ENCODE measurements at regions not wholly inside any gene's neighbourhood (a gene's known extent, or its start where the extent isn't known, plus 50 kb on each side); places are given as distances from the start of the nearest gene placed in this dataset.

GRCh38 chr16:77643176-77643575 is 79.1 kb upstream of the NUDT7 start:
- Histone ChIP-seq H3K4me3 (no peak overlapping the region), H3K9me3 (no peaks in the 10 kb centered on the region), H3K4me2 (no peak overlapping the region), H3K27ac (no peak overlapping the region), H3K4me1 (no peaks in the 10 kb centered on the region)
- DNase-seq (ENCODE audit: low read depth in 1 of 2, low spot score in 1 of 2) = no peak
- 34% methylated on average over 4 of the region's 5 CpGs for WGBS (ENCODE audit: missing lambda C conversion rate)
- ChIA-PET CTCF (no interaction called here), POLR2A (no interaction called here)
- FAIRE-seq = no peak
- no peak for ATAC-seq
- TF ChIP-seq ATOH8 (CRISPR knock-in tag; IDR thresholded peaks at IDR 0.05; ENCODE audit: low read depth) = no peak
- TF ChIP-seq KDM1A (IDR thresholded peaks at IDR 0.05; ENCODE audit: low read depth) = no peak
- no peak for TF ChIP-seq MYC (IDR thresholded peaks at IDR 0.05; ENCODE audit: borderline replicate concordance, low read length)
- no peak for TF ChIP-seq MAFK (IDR thresholded peaks at IDR 0.05; ENCODE audit: partially characterized antibody)

- ATAC-seq = no peak
- H3K4me1 ChIP-seq = no peaks in the 10 kb centered on the region
- no peak overlapping the region for H3K4me3 ChIP-seq
- ChIA-PET CTCF (interaction anchor here (1.7 kb wide), 1 partner anchor 14 kb away, joined by 5 read pairs; no protein-coding TSS in a partner anchor), POLR2A (no interaction called here)
- DNase-seq (ENCODE audit: low read depth in 1 of 2, low spot score in 1 of 2) = no peak
- H3K4me2 ChIP-seq = no peak overlapping the region
- no peaks in the 10 kb centered on the region for H3K9me3 ChIP-seq
- WGBS (ENCODE audit: missing lambda C conversion rate) = 4% methylated on average over 3 of the region's 3 CpGs
- no peak for TF ChIP-seq ESRRA (IDR thresholded peaks at IDR 0.05; ENCODE audit: borderline replicate concordance, low read length)
- no peak for TF ChIP-seq ATOH8 (CRISPR knock-in tag; IDR thresholded peaks at IDR 0.05; ENCODE audit: low read depth)
- no peak for TF ChIP-seq PBX3 (IDR thresholded peaks at IDR 0.05)
- TF ChIP-seq EHF (CRISPR knock-in tag; IDR thresholded peaks at IDR 0.05) = no peak
- FAIRE-seq = no peak
- H3K27ac ChIP-seq = no peak overlapping the region
Measured at GRCh38 chr16:77645764-77646163, 76.5 kb upstream of the NUDT7 start.

GRCh38 chr16:77647726-77648125 is 74.6 kb upstream of the NUDT7 start:
- WGBS (ENCODE audit: missing lambda C conversion rate) = 4% methylated on average over 1 of the region's 1 CpG
- ChIA-PET CTCF (interaction anchor here (1.1 kb wide), 1 partner anchor 323 kb away, joined by 3 read pairs; no protein-coding TSS in a partner anchor), POLR2A (no interaction called here)
- H3K27ac ChIP-seq = no peak overlapping the region
- no peak for DNase-seq (ENCODE audit: low read depth in 1 of 2, low spot score in 1 of 2)
- H3K4me1 ChIP-seq = no peaks in the 10 kb centered on the region
- no peak for FAIRE-seq
- no peak for ATAC-seq
- no peak for TF ChIP-seq NR3C1 (IDR thresholded peaks at IDR 0.05)
- no peak for TF ChIP-seq RARB (CRISPR knock-in tag; IDR thresholded peaks at IDR 0.05)
- H3K9me3 ChIP-seq = no peaks in the 10 kb centered on the region
- H3K4me3 ChIP-seq = no peak overlapping the region
- H3K4me2 ChIP-seq = no peak overlapping the region

GRCh38 chr16:77650761-77651160 is 71.6 kb upstream of the NUDT7 start:
- ATAC-seq (no peak), FAIRE-seq (no peak), DNase-seq (ENCODE audit: low read depth in 1 of 2, low spot score in 1 of 2) (no peak)
- ChIA-PET POLR2A (no interaction called here), CTCF (interaction anchor here (1.2 to 2.4 kb wide), 2 partner anchors 66 to 414 kb away, joined by 4 to 10 read pairs; no protein-coding TSS in a partner anchor)
- Histone ChIP-seq H3K27ac (no peak overlapping the region), H3K4me2 (no peak overlapping the region), H3K4me3 (no peak overlapping the region), H3K4me1 (no peaks in the 10 kb centered on the region), H3K9me3 (no peaks in the 10 kb centered on the region)
- WGBS (ENCODE audit: missing lambda C conversion rate) = 24% methylated on average over 3 of the region's 3 CpGs
- no peak for TF ChIP-seq CHD4 (IDR thresholded peaks at IDR 0.05; ENCODE audit: borderline replicate concordance)
- TF ChIP-seq RAD21 (conservative IDR thresholded peaks at IDR 0.05 in 1 of 2, IDR thresholded peaks at IDR 0.05 in 1 of 2) = no peak
- no peak for TF ChIP-seq JUN (IDR thresholded peaks at IDR 0.05)
- TF ChIP-seq BHLHE40 (IDR thresholded peaks at IDR 0.05; ENCODE audit: low read depth, low read length) = no peak
- no peak for TF ChIP-seq FOSL2 (IDR thresholded peaks at IDR 0.05)
- TF ChIP-seq FOSL2 (CRISPR knock-in tag; IDR thresholded peaks at IDR 0.05) = no peak
- TF ChIP-seq ELK1 (IDR thresholded peaks at IDR 0.05; ENCODE audit: low read depth, low read length) = no peak
- TF ChIP-seq JUNB (IDR thresholded peaks at IDR 0.05) = no peak
- no peak for TF ChIP-seq RFX5 (IDR thresholded peaks at IDR 0.05)
- TF ChIP-seq FOSB (CRISPR knock-in tag; IDR thresholded peaks at IDR 0.05) = no peak
- TF ChIP-seq MAZ (IDR thresholded peaks at IDR 0.05; ENCODE audit: borderline replicate concordance, low read depth, low read length) = no peak
- no peak for TF ChIP-seq EP300 (IDR thresholded peaks at IDR 0.05)
- TF ChIP-seq E2F6 (IDR thresholded peaks at IDR 0.05; ENCODE audit: borderline replicate concordance, low read depth) = no peak
- no peak for TF ChIP-seq USF2 (IDR thresholded peaks at IDR 0.05)
- TF ChIP-seq EHMT2 (IDR thresholded peaks at IDR 0.05; ENCODE audit: low read depth) = no peak
- no peak for TF ChIP-seq BCL3 (IDR thresholded peaks at IDR 0.05)
- TF ChIP-seq NFE2L2 (conservative IDR thresholded peaks at IDR 0.05; ENCODE audit: low read length) = no peak
- no peak for TF ChIP-seq NR3C1 (IDR thresholded peaks at IDR 0.05)
